DOHH2 (cell line): ENCODE measurements at regions not wholly inside any gene's neighbourhood (a gene's known extent, or its start where the extent isn't known, plus 50 kb on each side); places are given as distances from the start of the nearest gene placed in this dataset.

Experiments
- EZH2phosphoT487 ChIP-seq: fragments of 200-600 bp; sonication (generic); IDR thresholded peaks from 2 replicates; pipeline ENCODE4 v1.6.1; 2017; ENCODE audit warnings: borderline replicate concordance, mild to moderate bottlenecking, antibody characterized with exemption, low read length, moderate library complexity, mixed read lengths
- TF ChIP-seq, protein P1 (sequence below): fragments of 200-600 bp; sonication (generic); IDR thresholded peaks from one replicate; pipeline ENCODE4 v1.5.1; 2014; ENCODE audit warnings: antibody characterized with exemption, mild to moderate bottlenecking, low read depth, low read length; ENCODE audit not compliant: poor library complexity, severe bottlenecking

DNA sequence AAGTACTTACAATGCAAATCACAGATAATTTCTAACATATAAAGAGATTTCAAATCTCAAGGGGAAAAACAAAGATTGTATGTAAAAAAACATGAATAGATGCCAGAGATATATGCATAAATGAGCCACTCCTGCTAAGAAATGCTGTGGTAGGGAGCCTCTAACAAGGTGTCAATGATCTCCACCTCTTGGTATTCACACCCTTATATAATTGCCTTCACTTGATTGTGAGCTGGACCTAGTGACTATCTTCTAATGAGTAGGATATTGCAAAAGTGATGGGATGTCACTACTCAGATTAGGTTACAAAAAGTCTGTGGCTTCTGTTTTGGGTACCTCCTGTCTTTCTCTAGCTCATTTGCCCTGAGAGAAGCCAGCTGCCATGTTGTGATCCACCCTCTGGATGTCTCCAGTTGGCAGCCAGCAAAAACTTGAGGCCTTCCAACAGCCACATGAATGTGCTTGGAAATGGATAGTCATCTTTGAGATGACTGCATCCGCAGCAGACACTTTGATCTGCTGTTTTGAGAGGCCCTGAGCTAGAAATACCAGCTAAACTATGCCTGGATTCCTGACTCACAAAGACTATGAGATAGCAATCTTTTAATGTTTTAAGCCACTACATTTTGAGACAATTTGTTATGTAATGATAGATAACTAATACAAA is 196.1 kb upstream of the FGGY start:
- TF ChIP-seq, protein P1, sequence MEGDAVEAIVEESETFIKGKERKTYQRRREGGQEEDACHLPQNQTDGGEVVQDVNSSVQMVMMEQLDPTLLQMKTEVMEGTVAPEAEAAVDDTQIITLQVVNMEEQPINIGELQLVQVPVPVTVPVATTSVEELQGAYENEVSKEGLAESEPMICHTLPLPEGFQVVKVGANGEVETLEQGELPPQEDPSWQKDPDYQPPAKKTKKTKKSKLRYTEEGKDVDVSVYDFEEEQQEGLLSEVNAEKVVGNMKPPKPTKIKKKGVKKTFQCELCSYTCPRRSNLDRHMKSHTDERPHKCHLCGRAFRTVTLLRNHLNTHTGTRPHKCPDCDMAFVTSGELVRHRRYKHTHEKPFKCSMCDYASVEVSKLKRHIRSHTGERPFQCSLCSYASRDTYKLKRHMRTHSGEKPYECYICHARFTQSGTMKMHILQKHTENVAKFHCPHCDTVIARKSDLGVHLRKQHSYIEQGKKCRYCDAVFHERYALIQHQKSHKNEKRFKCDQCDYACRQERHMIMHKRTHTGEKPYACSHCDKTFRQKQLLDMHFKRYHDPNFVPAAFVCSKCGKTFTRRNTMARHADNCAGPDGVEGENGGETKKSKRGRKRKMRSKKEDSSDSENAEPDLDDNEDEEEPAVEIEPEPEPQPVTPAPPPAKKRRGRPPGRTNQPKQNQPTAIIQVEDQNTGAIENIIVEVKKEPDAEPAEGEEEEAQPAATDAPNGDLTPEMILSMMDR, result no peak
- no peak for TF ChIP-seq EZH2phosphoT487
